HFF-Myc (cell line): ENCODE measurements at regions not wholly inside any gene's neighbourhood (a gene's known extent, or its start where the extent isn't known, plus 50 kb on each side); places are given as distances from the start of the nearest gene placed in this dataset.
"Not testable (repeated sequence)": the region's sequence is repeated elsewhere in the genome, so short reads cannot be mapped to it uniquely, and the experiment has no call there.

Experiments
- DNase-seq: peaks from one replicate; pipeline ENCODE4 v3.0.0-alpha.2; 2011; ENCODE audit warnings: low read depth; ENCODE audit errors: extremely low read depth
- H3K4me3 ChIP-seq: replicated peaks from 2 replicates; pipeline ENCODE4 v1.5.1; 2011; ENCODE audit warnings: low read depth, mild to moderate bottlenecking, control low read depth, low read length
- TF ChIP-seq, protein P1 (sequence below): IDR thresholded peaks from 2 replicates; pipeline ENCODE4 v1.5.1; 2012; ENCODE audit warnings: mild to moderate bottlenecking, low read depth, low read length, control low read depth; ENCODE audit errors: missing control alignments

- no peak overlapping the region for H3K4me3 ChIP-seq
- TF ChIP-seq, protein P1, sequence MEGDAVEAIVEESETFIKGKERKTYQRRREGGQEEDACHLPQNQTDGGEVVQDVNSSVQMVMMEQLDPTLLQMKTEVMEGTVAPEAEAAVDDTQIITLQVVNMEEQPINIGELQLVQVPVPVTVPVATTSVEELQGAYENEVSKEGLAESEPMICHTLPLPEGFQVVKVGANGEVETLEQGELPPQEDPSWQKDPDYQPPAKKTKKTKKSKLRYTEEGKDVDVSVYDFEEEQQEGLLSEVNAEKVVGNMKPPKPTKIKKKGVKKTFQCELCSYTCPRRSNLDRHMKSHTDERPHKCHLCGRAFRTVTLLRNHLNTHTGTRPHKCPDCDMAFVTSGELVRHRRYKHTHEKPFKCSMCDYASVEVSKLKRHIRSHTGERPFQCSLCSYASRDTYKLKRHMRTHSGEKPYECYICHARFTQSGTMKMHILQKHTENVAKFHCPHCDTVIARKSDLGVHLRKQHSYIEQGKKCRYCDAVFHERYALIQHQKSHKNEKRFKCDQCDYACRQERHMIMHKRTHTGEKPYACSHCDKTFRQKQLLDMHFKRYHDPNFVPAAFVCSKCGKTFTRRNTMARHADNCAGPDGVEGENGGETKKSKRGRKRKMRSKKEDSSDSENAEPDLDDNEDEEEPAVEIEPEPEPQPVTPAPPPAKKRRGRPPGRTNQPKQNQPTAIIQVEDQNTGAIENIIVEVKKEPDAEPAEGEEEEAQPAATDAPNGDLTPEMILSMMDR: no peak
- no peak for DNase-seq
These were observed 198.4 kb upstream of the GRM3 start for GRCh38 chr7:86445285-86445684.

- DNase-seq: no peak
- no peak overlapping the region for H3K4me3 ChIP-seq
- TF ChIP-seq, protein P1: no peak
These were observed 199.5 kb upstream of the GRM3 start for GRCh38 chr7:86444245-86444644.

- not testable (repeated sequence) for H3K4me3 ChIP-seq, DNase-seq
These were observed 203.3 kb upstream of the GRM3 start for GRCh38 chr7:86440420-86440819.

DNA sequence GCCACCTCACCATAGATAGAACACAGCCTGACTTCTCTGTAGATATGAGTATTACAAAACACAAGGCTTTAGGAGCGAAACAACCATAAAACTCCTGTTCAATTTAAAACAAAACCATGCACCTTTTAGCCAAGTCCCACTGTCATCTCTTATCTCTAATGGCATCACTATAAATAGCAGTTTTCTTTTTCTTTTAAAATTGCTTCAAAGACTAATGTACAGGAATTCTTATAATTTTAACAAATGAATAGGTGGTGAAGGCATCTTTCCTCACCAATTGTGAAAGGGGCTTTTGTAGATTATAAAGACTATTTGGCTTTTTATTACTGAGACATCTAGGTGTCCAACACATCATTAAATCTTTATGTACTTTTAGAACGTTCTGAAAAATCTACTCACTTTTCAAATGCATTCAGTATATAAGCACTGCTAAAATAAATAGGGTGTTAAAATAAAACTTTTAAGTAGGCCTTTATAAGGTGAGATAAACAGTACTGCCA, 205.7 kb upstream of the GRM3 start:
- TF ChIP-seq, protein P1: no peak
- H3K4me3 ChIP-seq: no peak overlapping the region
- no peak for DNase-seq

GRCh38 chr7:86431761-86432160, 211.9 kb upstream of the GRM3 start:
- no peak for DNase-seq
- no peak overlapping the region for H3K4me3 ChIP-seq
- TF ChIP-seq, protein P1: no peak

GRCh38 chr7:86411814-86412213, 231.9 kb upstream of the GRM3 start:
- H3K4me3 ChIP-seq: no peak overlapping the region
- TF ChIP-seq, protein P1: no peak
- no peak for DNase-seq

GRCh38 chr7:86407291-86407690, 236.4 kb upstream of the GRM3 start:
- TF ChIP-seq, protein P1: no peak
- H3K4me3 ChIP-seq: no peak overlapping the region
- no peak for DNase-seq
